IMR-90 (cell line): ENCODE measurements at regions not wholly inside any gene's neighbourhood (a gene's known extent, or its start where the extent isn't known, plus 50 kb on each side); places are given as distances from the start of the nearest gene placed in this dataset.

Experiments
- ATAC-seq: fragments of 200-7000 bp; cut with Tn5 transposase; 2 replicates; pipeline ENCODE4 v1.9.1; 2020; ENCODE audit warnings: low read depth, mild to moderate bottlenecking, moderate library complexity
- BruUV-seq: library from RNA; stranded (reverse); fragments of 400-500 nt; replicated peaks from 2 replicates; lab custom pipeline; 2021; lab: Mats Ljungman, UMichigan
- CTCF ChIA-PET: fragments of 300-600 bp; formaldehyde crosslinking; extraction: SDS; loops from one replicate; lab custom pipeline; 2021; ENCODE audit warnings: antibody characterized with exemption; lab: Yijun Ruan, JAX
- POLR2A ChIA-PET: fragments of 300-600 bp; sonication (Branson Sonifier 250); formaldehyde crosslinking; loops from one replicate; lab custom pipeline; 2022; ENCODE audit warnings: antibody characterized with exemption; ENCODE audit not compliant: unreplicated experiment; lab: Charles Lee
- DNase-seq: peaks from one replicate; pipeline ENCODE4 v3.0.0; 2013
- H2AFZ ChIP-seq: replicated peaks from 2 replicates; pipeline ENCODE3; 2013; ENCODE audit warnings: low read length, mild to moderate bottlenecking; ENCODE audit not compliant: poor library complexity
- H2AK5ac ChIP-seq: 2 replicates; pipeline ENCODE4 v1.6.1; 2013; ENCODE audit warnings: low read depth, low read length, inconsistent platforms
- H2AK9ac ChIP-seq: replicated peaks from 2 replicates; pipeline ENCODE3; 2013; ENCODE audit warnings: mild to moderate bottlenecking, low read depth, low read length, moderate library complexity; ENCODE audit not compliant: poor library complexity
- H2BK120ac ChIP-seq: 2 replicates; pipeline ENCODE4 v1.6.1; 2013; ENCODE audit warnings: low read depth, low read length, inconsistent platforms
- H2BK15ac ChIP-seq: 3 replicates; pipeline ENCODE4 v1.6.1; 2013; ENCODE audit warnings: low read depth, low read length, inconsistent platforms
- H2BK20ac ChIP-seq: 2 replicates; pipeline ENCODE4 v1.6.1; 2013; ENCODE audit warnings: low read depth, mild to moderate bottlenecking, inconsistent platforms, low read length, moderate library complexity
- H2BK5ac ChIP-seq: 2 replicates; pipeline ENCODE4 v1.6.1; 2013; ENCODE audit warnings: mild to moderate bottlenecking, low read depth, low read length, inconsistent platforms; ENCODE audit not compliant: poor library complexity, severe bottlenecking
- H3K14ac ChIP-seq: replicated peaks from 2 replicates; pipeline ENCODE4 v1.6.1; 2013; ENCODE audit warnings: low read depth, low read length, inconsistent platforms
- H3K18ac ChIP-seq: 2 replicates; pipeline ENCODE4 v1.6.1; 2013; ENCODE audit warnings: low read depth, low read length, control low read depth
- H3K23ac ChIP-seq: 2 replicates; pipeline ENCODE4 v1.6.1; 2013; ENCODE audit warnings: low read depth, low read length, inconsistent platforms
- H3K27ac ChIP-seq: 2 replicates; pipeline ENCODE4 v1.5.1; 2013; ENCODE audit warnings: mild to moderate bottlenecking, control low read depth, low read length; ENCODE audit not compliant: insufficient read depth
- H3K27me3 ChIP-seq: 2 replicates; pipeline ENCODE4 v1.6.1; 2013; ENCODE audit warnings: low read length; ENCODE audit not compliant: control insufficient read depth, insufficient read depth
- H3K36me3 ChIP-seq: 2 replicates; pipeline ENCODE4 v1.6.1; 2013; ENCODE audit warnings: low read length, mixed read lengths; ENCODE audit not compliant: control insufficient read depth, insufficient read depth
- H3K4ac ChIP-seq: 2 replicates; pipeline ENCODE4 v1.6.1; 2013; ENCODE audit warnings: low read depth, low read length, inconsistent platforms
- H3K4me1 ChIP-seq: 2 replicates; pipeline ENCODE4 v1.6.1; 2013; ENCODE audit warnings: low read length, mixed read lengths; ENCODE audit not compliant: control insufficient read depth, insufficient read depth
- H3K4me2 ChIP-seq: 2 replicates; pipeline ENCODE4 v1.6.1; 2013; ENCODE audit warnings: low read depth, mild to moderate bottlenecking, control low read depth, low read length, moderate library complexity
- H3K4me3 ChIP-seq: 2 replicates; pipeline ENCODE4 v1.5.1; 2013; ENCODE audit warnings: low read depth, mild to moderate bottlenecking, control low read depth, low read length, moderate library complexity; ENCODE audit not compliant: insufficient read depth
- H3K56ac ChIP-seq: 2 replicates; pipeline ENCODE4 v1.6.1; 2013; ENCODE audit warnings: low read length, inconsistent platforms; ENCODE audit not compliant: insufficient read depth; ENCODE audit errors: extremely low read depth
- H3K79me1 ChIP-seq, 2 experiments: 2 replicates each; pipeline ENCODE4 v1.6.1; 2013; ENCODE audit warnings: low read length in 2 of 2, inconsistent platforms in 1 of 2, low read depth in 1 of 2
- H3K9ac ChIP-seq: 2 replicates; pipeline ENCODE4 v1.6.1; 2013; ENCODE audit warnings: low read depth, low read length, control low read depth
- H3K9me1 ChIP-seq: 2 replicates; pipeline ENCODE4 v1.6.1; 2013; ENCODE audit warnings: low read length, inconsistent platforms; ENCODE audit not compliant: insufficient read depth
- H3K9me3 ChIP-seq: 2 replicates; pipeline ENCODE4 v1.6.1; 2013; ENCODE audit warnings: low read length; ENCODE audit not compliant: control insufficient read depth, insufficient read depth
- H4K20me1 ChIP-seq: 2 replicates; pipeline ENCODE4 v1.6.1; 2013; ENCODE audit warnings: low read length, inconsistent platforms; ENCODE audit not compliant: insufficient read depth
- H4K5ac ChIP-seq: 2 replicates; pipeline ENCODE4 v1.6.1; 2013; ENCODE audit warnings: mild to moderate bottlenecking, low read depth, low read length, control low read depth
- H4K8ac ChIP-seq, 2 experiments: 2 replicates each; pipeline ENCODE4 v1.6.1; 2013; ENCODE audit warnings: low read depth in 2 of 2, low read length in 2 of 2, control low read depth in 1 of 2, inconsistent platforms in 1 of 2
- H4K91ac ChIP-seq: 2 replicates; pipeline ENCODE4 v1.6.1; 2013; ENCODE audit warnings: low read depth, low read length, inconsistent platforms; ENCODE audit not compliant: insufficient read depth
- BHLHE40 ChIP-seq: fragments of 150-350 bp; IDR thresholded peaks from 2 replicates; pipeline ENCODE4 v1.6.1; 2016; ENCODE audit warnings: mild to moderate bottlenecking, low read depth, low read length
- CHD1 ChIP-seq: IDR thresholded peaks from 2 replicates; pipeline ENCODE4 v1.6.1; 2012; ENCODE audit warnings: low read depth, low read length, improper control_type of control experiment
- FOS ChIP-seq: fragments of 150-350 bp; IDR thresholded peaks from 2 replicates; pipeline ENCODE4 v1.6.1; 2016; ENCODE audit warnings: low read depth, low read length
- MAFK ChIP-seq: IDR thresholded peaks from 2 replicates; pipeline ENCODE4 v1.6.1; 2012; ENCODE audit warnings: low read depth, low read length, improper control_type of control experiment
- MAZ ChIP-seq: IDR thresholded peaks from 2 replicates; pipeline ENCODE4 v1.6.1; 2012; ENCODE audit warnings: low read depth, mild to moderate bottlenecking, low read length, improper control_type of control experiment, moderate library complexity, borderline replicate concordance
- MXI1 ChIP-seq: IDR thresholded peaks from 2 replicates; pipeline ENCODE4 v1.6.1; 2012; ENCODE audit warnings: low read depth, mild to moderate bottlenecking, low read length, moderate library complexity, borderline replicate concordance
- RAD21 ChIP-seq: IDR thresholded peaks from 2 replicates; pipeline ENCODE4 v1.6.1; 2012; ENCODE audit warnings: low read length, improper control_type of control experiment
- RFX5 ChIP-seq: IDR thresholded peaks from 2 replicates; pipeline ENCODE4 v1.8.0; 2012; ENCODE audit warnings: low read depth, mild to moderate bottlenecking, low read length, moderate library complexity
- WGBS, 2 experiments: methylation state at CpG; one replicate each; pipeline versions ENCODE4 v1.1.5 to v1.1.7; 2013; ENCODE audit warnings: missing lambda C conversion rate in 2 of 2; ENCODE audit not compliant: insufficient read length in 1 of 2; ENCODE audit errors: extremely low coverage in 2 of 2; 5-methylcytosine and 5-hydroxymethylcytosine counted together
- dilution Hi-C: fragments of 300-500 bp; cut with HindIII; formaldehyde crosslinking; loops from one replicate; pipeline ENCODE4 v1.14.3; 2018; ENCODE audit warnings: low sequenced_read_pairs; ENCODE audit not compliant: unreplicated experiment
- in situ Hi-C: fragments of 300-500 bp; cut with MboI; formaldehyde crosslinking; loops from 3 replicates; pipeline ENCODE4 v1.14.3; 2019; ENCODE audit warnings: low sequenced_read_pairs, inconsistent platforms, mixed read lengths
- intact Hi-C: fragments of 100-400 bp; cut with micrococcal nuclease; formaldehyde crosslinking; loops from 2 replicates; pipeline ENCODE4 v1.10.0; 2022
- TF ChIP-seq, protein P1 (sequence below): fragments of 150-350 bp; IDR thresholded peaks from 2 replicates; pipeline ENCODE4 v1.6.1; 2016; ENCODE audit warnings: low read depth, mild to moderate bottlenecking, low read length, moderate library complexity, borderline replicate concordance
- TF ChIP-seq, protein P2 (sequence below): fragments of 150-350 bp; IDR thresholded peaks from 2 replicates; pipeline ENCODE4 v1.6.1; 2017; ENCODE audit warnings: mild to moderate bottlenecking, antibody characterized with exemption, low read length, low read depth

DNA sequence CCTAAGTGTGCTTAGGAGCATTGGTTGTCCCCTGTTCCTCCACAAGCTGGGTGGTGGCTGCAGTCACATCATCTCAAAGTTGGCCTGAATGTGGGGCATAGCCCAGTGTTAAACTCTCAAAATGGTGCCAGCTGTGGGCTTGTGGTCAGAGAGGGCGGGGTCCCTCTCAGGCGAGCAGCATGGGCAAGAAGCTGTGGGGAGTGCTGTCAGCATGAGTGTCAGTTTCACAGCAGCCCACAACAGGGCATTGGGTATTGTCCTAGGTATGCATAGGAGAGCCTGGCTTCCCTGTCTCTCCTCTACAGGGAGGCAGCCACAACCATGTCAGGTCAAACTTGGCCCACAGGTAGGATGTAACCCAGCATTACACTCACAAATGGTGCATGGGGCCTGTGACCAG is 285.6 kb upstream of the THSD7B start:
- H3K4me3 ChIP-seq, result no peak overlapping the region
- H3K4me2 ChIP-seq, result no peak overlapping the region
- H2AK5ac ChIP-seq, result no peak overlapping the region
- H3K56ac ChIP-seq, result no peak overlapping the region
- H3K27ac ChIP-seq, result no peak overlapping the region
- in situ Hi-C loops, result no loop called here
- no peak overlapping the region for H3K23ac ChIP-seq
- H3K79me1 ChIP-seq, result no peaks in the 10 kb centered on the region
- no peak overlapping the region for H2BK20ac ChIP-seq
- no peak overlapping the region for H2BK120ac ChIP-seq
- ATAC-seq (no peak), DNase-seq (no peak)
- dilution Hi-C loops, result no loop called here
- no peak overlapping the region for H3K4ac ChIP-seq
- ChIA-PET CTCF (no interaction called here), POLR2A (no interaction called here)
- no peak overlapping the region for H3K14ac ChIP-seq
- no peaks in the 10 kb centered on the region for H3K9me1 ChIP-seq
- TF ChIP-seq FOS (no peak), MAZ (no peak), MAFK (no peak), BHLHE40 (no peak), RFX5 (no peak), CHD1 (no peak), MXI1 (no peak), RAD21 (no peak)
- TF ChIP-seq, protein P1, sequence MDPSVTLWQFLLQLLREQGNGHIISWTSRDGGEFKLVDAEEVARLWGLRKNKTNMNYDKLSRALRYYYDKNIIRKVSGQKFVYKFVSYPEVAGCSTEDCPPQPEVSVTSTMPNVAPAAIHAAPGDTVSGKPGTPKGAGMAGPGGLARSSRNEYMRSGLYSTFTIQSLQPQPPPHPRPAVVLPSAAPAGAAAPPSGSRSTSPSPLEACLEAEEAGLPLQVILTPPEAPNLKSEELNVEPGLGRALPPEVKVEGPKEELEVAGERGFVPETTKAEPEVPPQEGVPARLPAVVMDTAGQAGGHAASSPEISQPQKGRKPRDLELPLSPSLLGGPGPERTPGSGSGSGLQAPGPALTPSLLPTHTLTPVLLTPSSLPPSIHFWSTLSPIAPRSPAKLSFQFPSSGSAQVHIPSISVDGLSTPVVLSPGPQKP, result no peak
- TF ChIP-seq, protein P2, sequence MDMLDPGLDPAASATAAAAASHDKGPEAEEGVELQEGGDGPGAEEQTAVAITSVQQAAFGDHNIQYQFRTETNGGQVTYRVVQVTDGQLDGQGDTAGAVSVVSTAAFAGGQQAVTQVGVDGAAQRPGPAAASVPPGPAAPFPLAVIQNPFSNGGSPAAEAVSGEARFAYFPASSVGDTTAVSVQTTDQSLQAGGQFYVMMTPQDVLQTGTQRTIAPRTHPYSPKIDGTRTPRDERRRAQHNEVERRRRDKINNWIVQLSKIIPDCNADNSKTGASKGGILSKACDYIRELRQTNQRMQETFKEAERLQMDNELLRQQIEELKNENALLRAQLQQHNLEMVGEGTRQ, result no peak
- H2AFZ ChIP-seq, result no peak overlapping the region
- H2BK15ac ChIP-seq, result no peak overlapping the region
- H3K9ac ChIP-seq, result no peak overlapping the region
- H3K18ac ChIP-seq, result no peak overlapping the region
- no peak overlapping the region for H2AK9ac ChIP-seq
- H4K20me1 ChIP-seq, result no peaks in the 10 kb centered on the region
- no peak overlapping the region for H2BK5ac ChIP-seq
- H3K36me3 ChIP-seq, result no peaks in the 10 kb centered on the region
- no peak overlapping the region for H4K5ac ChIP-seq
- BruUV-seq, result no TSS peak
- H4K8ac ChIP-seq, result no peak overlapping the region
- H3K9me3 ChIP-seq, result peaks cover 20% of the 10 kb centered on the region
- intact Hi-C loops, result no loop called here
- no CpG with 5 or more reads among the region's 2 CpGs for WGBS, 2 experiments
- no peaks in the 10 kb centered on the region for H3K4me1 ChIP-seq
- no peak overlapping the region for H4K91ac ChIP-seq
- no peaks in the 10 kb centered on the region for H3K27me3 ChIP-seq
